H1 (cell line): ENCODE measurements at regions not wholly inside any gene's neighbourhood (a gene's known extent, or its start where the extent isn't known, plus 50 kb on each side); places are given as distances from the start of the nearest gene placed in this dataset.

Experiments
- HDAC6 ChIP-seq: IDR thresholded peaks from one replicate; pipeline ENCODE4 v1.7.1; 2012; ENCODE audit warnings: low read depth, mild to moderate bottlenecking, inconsistent platforms, low read length, moderate library complexity
- KDM1A ChIP-seq: fragments of 200-600, 300-600 bp; sonication (generic); IDR thresholded peaks from 2 replicates; pipeline ENCODE4 v1.7.1; 2016; ENCODE audit warnings: mild to moderate bottlenecking, low read length, borderline replicate concordance
- RBBP5 ChIP-seq: IDR thresholded peaks from 2 replicates; pipeline ENCODE4 v1.7.1; 2012; ENCODE audit warnings: low read depth, mild to moderate bottlenecking, inconsistent platforms, low read length, moderate library complexity, borderline replicate concordance
- RNF2 ChIP-seq: fragments of 200-900, 300-1000 bp; sonication (generic); IDR thresholded peaks from 2 replicates; pipeline ENCODE4 v1.7.1; 2016; ENCODE audit warnings: borderline replicate concordance, low read depth, mild to moderate bottlenecking, antibody characterized with exemption, low read length; ENCODE audit not compliant: poor library complexity, severe bottlenecking; ENCODE audit errors: missing control alignments
- SAP30 ChIP-seq: fragments of 300-600 bp; sonication (generic); IDR thresholded peaks from 2 replicates; pipeline ENCODE4 v1.7.1; 2012; ENCODE audit warnings: low read length, moderate library complexity, mild to moderate bottlenecking, inconsistent platforms; ENCODE audit not compliant: insufficient read depth, insufficient replicate concordance
- SP4 ChIP-seq: IDR thresholded peaks from 2 replicates; pipeline ENCODE4 v1.6.1; 2012; ENCODE audit warnings: low read length, inconsistent platforms
- YY1 ChIP-seq: IDR thresholded peaks from 2 replicates; pipeline ENCODE4 v1.6.1; 2011; ENCODE audit warnings: low read depth, mild to moderate bottlenecking, low read length

- TF ChIP-seq SAP30: no peak
- no peak for TF ChIP-seq HDAC6
- TF ChIP-seq RBBP5: no peak
- TF ChIP-seq KDM1A: no peak
- TF ChIP-seq SP4: no peak
- no peak for TF ChIP-seq RNF2
- TF ChIP-seq YY1: no peak
Observed at GRCh38 chr11:128310005-128310404, 277.4 kb downstream of the ETS1 start (continued).
